GM12878 (cell line): ENCODE measurements at regions not wholly inside any gene's neighbourhood (a gene's known extent, or its start where the extent isn't known, plus 50 kb on each side); places are given as distances from the start of the nearest gene placed in this dataset.

Experiments used
- ATAC-seq: fragments of 200-7000 bp; cut with Tn5 transposase; 3 replicates; pipeline ENCODE4 v1.9.1; 2020; ENCODE audit warnings: mild to moderate bottlenecking, moderate library complexity
- BruUV-seq: library from RNA; stranded (reverse); fragments of 400-500 nt; replicated peaks from 2 replicates; lab custom pipeline; 2021; lab: Mats Ljungman, UMichigan
- CTCF ChIA-PET: fragments of 300-600 bp; sonication (Branson Sonifier 250); formaldehyde crosslinking; extraction: SDS; loops from one replicate; lab custom pipeline; 2021; ENCODE audit warnings: inconsistent platforms; lab: Yijun Ruan, JAX
- POLR2A ChIA-PET: fragments of 350-600 bp; formaldehyde crosslinking; extraction: SDS; loops from one replicate; lab custom pipeline; 2021; ENCODE audit warnings: inconsistent platforms; lab: Charles Lee
- RAD21 ChIA-PET: fragments of 300-600 bp; sonication (Branson Sonifier 250); formaldehyde crosslinking; loops from one replicate; lab custom pipeline; 2023; ENCODE audit warnings: antibody characterized with exemption; ENCODE audit not compliant: unreplicated experiment; lab: Charles Lee
- SMC1A ChIA-PET: fragments of 300-600 bp; sonication (Branson Sonifier 250); formaldehyde crosslinking; loops from one replicate; lab custom pipeline; 2023; ENCODE audit not compliant: unreplicated experiment, uncharacterized antibody; lab: Charles Lee
- DNase-seq: peaks from one replicate; pipeline ENCODE4 v3.0.0-alpha.2; 2011; ENCODE audit warnings: low read depth, low spot score
- FAIRE-seq: peaks from 3 replicates; lab custom pipeline; 2011; peaks lifted over from hg19 to GRCh38; lab: Jason Lieb, UNC
- H2AFZ ChIP-seq: 2 replicates; pipeline ENCODE4 v1.6.0; 2011; ENCODE audit warnings: low read depth, low read length, control low read depth; ENCODE audit not compliant: control insufficient read depth
- H3K27ac ChIP-seq: 2 replicates; pipeline ENCODE4 v1.5.1; 2011; ENCODE audit warnings: control low read depth; ENCODE audit not compliant: control insufficient read depth, insufficient read depth
- H3K27me3 ChIP-seq, 2 experiments: replicated peaks in 1 of 2; 2 replicates each; pipeline versions ENCODE4 v1.6.0 to v1.6.1; 2011; ENCODE audit warnings: low read length in 1 of 2; ENCODE audit not compliant: control insufficient read depth in 2 of 2, insufficient read depth in 2 of 2
- H3K36me3 ChIP-seq, 2 experiments: 2 replicates each; pipeline ENCODE4 v1.5.1; 2011; ENCODE audit warnings: low read length in 1 of 2; ENCODE audit not compliant: control insufficient read depth in 2 of 2, insufficient read depth in 2 of 2
- H3K4me1 ChIP-seq: 2 replicates; pipeline ENCODE4 v1.6.1; 2011; ENCODE audit warnings: mild to moderate bottlenecking, low read length, moderate library complexity, mixed read lengths; ENCODE audit not compliant: control insufficient read depth, insufficient read depth
- H3K4me2 ChIP-seq: 2 replicates; pipeline ENCODE4 v1.6.0; 2011; ENCODE audit warnings: control low read depth; ENCODE audit not compliant: control insufficient read depth, insufficient read depth
- H3K4me3 ChIP-seq: fragments of 200-600 bp; sonication (generic); 2 replicates; pipeline ENCODE4 v1.5.1; 2016
- H3K79me2 ChIP-seq: 2 replicates; pipeline ENCODE4 v1.6.0; 2011; ENCODE audit warnings: low read length; ENCODE audit not compliant: control insufficient read depth, insufficient read depth
- H3K9ac ChIP-seq: 2 replicates; pipeline ENCODE4 v1.8.0; 2011; ENCODE audit warnings: low read length, control low read depth, mixed read lengths; ENCODE audit not compliant: control insufficient read depth, insufficient read depth
- H3K9me3 ChIP-seq: replicated peaks from 3 replicates; pipeline ENCODE4 v1.5.1; 2011; ENCODE audit warnings: mild to moderate bottlenecking, low read length; ENCODE audit not compliant: control insufficient read depth, insufficient read depth
- H4K20me1 ChIP-seq: 2 replicates; pipeline ENCODE4 v1.6.0; 2011; ENCODE audit not compliant: control insufficient read depth, insufficient read depth
- BCLAF1 ChIP-seq: fragments of 450-650 bp; IDR thresholded peaks from 2 replicates; pipeline ENCODE4 v1.6.1; 2017; ENCODE audit warnings: antibody characterized with exemption, mild to moderate bottlenecking, moderate library complexity
- EZH2 ChIP-seq: IDR thresholded peaks from 2 replicates; pipeline ENCODE4 v1.6.1; 2012; ENCODE audit warnings: low read depth, mild to moderate bottlenecking, control low read depth, inconsistent platforms, low read length, borderline replicate concordance; ENCODE audit not compliant: control insufficient read depth
- GABPA ChIP-seq: IDR thresholded peaks from 2 replicates; pipeline ENCODE4 v1.6.1; 2014; ENCODE audit warnings: antibody characterized with exemption, low read depth, mild to moderate bottlenecking, inconsistent platforms
- WGBS: methylation state at CpG from one replicate; pipeline ENCODE4 v1.1.6; 2016; ENCODE audit warnings: low lambda C conversion rate; ENCODE audit not compliant: insufficient replicate concordance, insufficient coverage; ENCODE audit errors: missing lambda C conversion rate; 5-methylcytosine and 5-hydroxymethylcytosine counted together
- in situ Hi-C: fragments of 300-500 bp; cut with MboI; formaldehyde crosslinking; loops from 9 replicates; pipeline ENCODE4 v1.14.3; 2018; ENCODE audit warnings: mixed read lengths
- intact Hi-C: fragments of 100-400 bp; cut with micrococcal nuclease; formaldehyde crosslinking; loops from one replicate; pipeline ENCODE4 v1.14.2; 2022; ENCODE audit not compliant: unreplicated experiment

GRCh38 chr2:729376-729861, 52.2 kb upstream of the TMEM18 start:
- ATAC-seq, result no peak

More at GRCh38 chr2:729376-729861, 52.2 kb upstream of the TMEM18 start:
- no peak for DNase-seq
- Histone ChIP-seq H3K9ac (no peak overlapping the region), H3K27ac (no peak overlapping the region), H3K9me3 (no peaks in the 10 kb centered on the region), H4K20me1 (no peaks in the 10 kb centered on the region), H3K4me2 (no peak overlapping the region), H3K27me3 (no peaks in the 10 kb centered on the region), H3K36me3 (no peaks in the 10 kb centered on the region), H3K4me1 (peaks cover 13% of the 10 kb centered on the region), H3K4me3 (no peak overlapping the region), H2AFZ (no peak overlapping the region), H3K79me2 (no peaks in the 10 kb centered on the region)
- no peak for TF ChIP-seq BCLAF1
- no peak for TF ChIP-seq EZH2
- TF ChIP-seq GABPA, result no peak
- POLR2A ChIA-PET, result no interaction called here
- BruUV-seq, result no TSS peak
- RAD21 ChIA-PET, result no interaction called here
- in situ Hi-C loops (no loop called here), intact Hi-C loops (no loop called here)
- SMC1A ChIA-PET, result interaction anchor here (0.9 kb wide), 1 partner anchor 14 kb away, joined by 3 read pairs; no protein-coding TSS in a partner anchor
- 53% methylated on average over 10 of the region's 10 CpGs for WGBS
- CTCF ChIA-PET, result interaction anchor here (1.4 kb wide), 1 partner anchor 15 kb away, joined by 4 read pairs; no protein-coding TSS in a partner anchor
- no peak for FAIRE-seq
